Lower leg skin (tissue), 3 donors: ENCODE measurements at regions not wholly inside any gene's neighbourhood (a gene's known extent, or its start where the extent isn't known, plus 50 kb on each side); places are given as distances from the start of the nearest gene placed in this dataset.

ENCODE experiments used
- POLR2A ChIP-seq, 2 donors: fragments of 450-650 bp; IDR thresholded peaks; one replicate each; pipeline ENCODE4 v1.6.1; 2016 to 2017; ENCODE audit warnings: antibody characterized with exemption in 2 of 2, mild to moderate bottlenecking in 1 of 2, moderate library complexity in 1 of 2
- TF ChIP-seq, protein P1 (sequence below), 3 donors: fragments of 450-650 bp; IDR thresholded peaks; one replicate each; pipeline ENCODE4 v1.5.1; 2016; ENCODE audit warnings: antibody characterized with exemption in 3 of 3, mild to moderate bottlenecking in 3 of 3, moderate library complexity in 2 of 3

DNA sequence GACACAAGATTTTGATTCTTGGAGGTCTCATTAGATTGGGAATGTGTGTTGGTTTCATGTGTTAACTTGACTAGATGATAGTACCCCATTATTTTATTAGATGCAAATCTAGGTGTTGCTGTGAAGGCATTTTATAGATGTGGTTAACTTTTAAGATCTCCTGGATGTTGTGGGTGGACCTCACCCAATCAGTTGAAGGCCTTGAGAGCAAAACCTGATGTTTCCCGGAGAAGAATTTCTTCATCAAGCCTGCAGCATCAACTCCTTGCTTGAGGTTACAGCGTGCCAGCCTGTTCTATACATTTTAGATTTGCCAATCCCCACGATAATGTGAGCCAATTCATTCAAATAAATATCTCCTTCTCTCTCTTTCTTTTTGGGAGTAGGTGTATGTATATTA lies 66.8 kb upstream of the EXOC2 start:
- TF ChIP-seq, protein P1, sequence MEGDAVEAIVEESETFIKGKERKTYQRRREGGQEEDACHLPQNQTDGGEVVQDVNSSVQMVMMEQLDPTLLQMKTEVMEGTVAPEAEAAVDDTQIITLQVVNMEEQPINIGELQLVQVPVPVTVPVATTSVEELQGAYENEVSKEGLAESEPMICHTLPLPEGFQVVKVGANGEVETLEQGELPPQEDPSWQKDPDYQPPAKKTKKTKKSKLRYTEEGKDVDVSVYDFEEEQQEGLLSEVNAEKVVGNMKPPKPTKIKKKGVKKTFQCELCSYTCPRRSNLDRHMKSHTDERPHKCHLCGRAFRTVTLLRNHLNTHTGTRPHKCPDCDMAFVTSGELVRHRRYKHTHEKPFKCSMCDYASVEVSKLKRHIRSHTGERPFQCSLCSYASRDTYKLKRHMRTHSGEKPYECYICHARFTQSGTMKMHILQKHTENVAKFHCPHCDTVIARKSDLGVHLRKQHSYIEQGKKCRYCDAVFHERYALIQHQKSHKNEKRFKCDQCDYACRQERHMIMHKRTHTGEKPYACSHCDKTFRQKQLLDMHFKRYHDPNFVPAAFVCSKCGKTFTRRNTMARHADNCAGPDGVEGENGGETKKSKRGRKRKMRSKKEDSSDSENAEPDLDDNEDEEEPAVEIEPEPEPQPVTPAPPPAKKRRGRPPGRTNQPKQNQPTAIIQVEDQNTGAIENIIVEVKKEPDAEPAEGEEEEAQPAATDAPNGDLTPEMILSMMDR (IDR thresholded peaks at IDR 0.05): no peak
- TF ChIP-seq POLR2A (IDR thresholded peaks at IDR 0.05): no peak
